ENCODE measurements at regions not wholly inside any gene's neighbourhood (a gene's known extent, or its start where the extent isn't known, plus 50 kb on each side); places are given as distances from the start of the nearest gene placed in this dataset.
A peak's percentile ranks its signal among the peaks of the same experiment; 100 is the strongest.

- DNase-seq (ENCODE audit: low spot score) = no peak
These were observed 278.1 kb downstream of the ZEB2 start for GRCh38 chr2:144241801-144242200.

- peak; percentile 24 for DNase-seq (ENCODE audit: low spot score)
These were observed 279.1 kb downstream of the ZEB2 start for GRCh38 chr2:144240656-144241339.

GRCh38 chr2:144239726-144240125, 280.2 kb downstream of the ZEB2 start:
- DNase-seq (ENCODE audit: low spot score) = no peak

- DNase-seq (ENCODE audit: low spot score) = no peak
These were observed 280.6 kb downstream of the ZEB2 start for GRCh38 chr2:144239306-144239705.

GRCh38 chr2:144237830-144238627, 281.9 kb downstream of the ZEB2 start:
- no peak for DNase-seq (ENCODE audit: low spot score)

- no peak for DNase-seq (ENCODE audit: low spot score)
These were observed 282.8 kb downstream of the ZEB2 start for GRCh38 chr2:144237108-144237507.

- no peak for DNase-seq (ENCODE audit: low spot score)
These were observed 284.9 kb downstream of the ZEB2 start for GRCh38 chr2:144235050-144235449.

- DNase-seq (ENCODE audit: low spot score) = no peak
These were observed 285.4 kb downstream of the ZEB2 start for GRCh38 chr2:144234542-144234871.

- no peak for DNase-seq (ENCODE audit: low spot score)
These were observed 286.0 kb downstream of the ZEB2 start for GRCh38 chr2:144233733-144234541.

- DNase-seq (ENCODE audit: low spot score) = no peak
These were observed 286.6 kb downstream of the ZEB2 start for GRCh38 chr2:144233317-144233716.

- no peak for DNase-seq (ENCODE audit: low spot score)
These were observed 289.4 kb downstream of the ZEB2 start for GRCh38 chr2:144230448-144231085.

- no peak for DNase-seq (ENCODE audit: low spot score)
These were observed 289.9 kb downstream of the ZEB2 start for GRCh38 chr2:144230033-144230432.

GRCh38 chr2:144229296-144229695, 290.6 kb downstream of the ZEB2 start:
- DNase-seq (ENCODE audit: low spot score) = no peak

- no peak for DNase-seq (ENCODE audit: low spot score)
These were observed 292.4 kb downstream of the ZEB2 start for GRCh38 chr2:144227427-144228105.

- DNase-seq (ENCODE audit: low spot score) = no peak
These were observed 294.8 kb downstream of the ZEB2 start for GRCh38 chr2:144225076-144225475.

GRCh38 chr2:144224472-144224871, 295.4 kb downstream of the ZEB2 start:
- DNase-seq (ENCODE audit: low spot score) = no peak

GRCh38 chr2:144219979-144220378, 299.9 kb downstream of the ZEB2 start:
- DNase-seq (ENCODE audit: low spot score) = no peak

- DNase-seq (ENCODE audit: low spot score) = no peak
These were observed 301.9 kb downstream of the ZEB2 start for GRCh38 chr2:144217853-144218633.

GRCh38 chr2:144215701-144216675, 303.9 kb downstream of the ZEB2 start:
- no peak for DNase-seq (ENCODE audit: low spot score)

GRCh38 chr2:144215207-144215606, 304.7 kb downstream of the ZEB2 start:
- DNase-seq (ENCODE audit: low spot score) = no peak
